ENCODE measurements at regions not wholly inside any gene's neighbourhood (a gene's known extent, or its start where the extent isn't known, plus 50 kb on each side); places are given as distances from the start of the nearest gene placed in this dataset.

DNA sequence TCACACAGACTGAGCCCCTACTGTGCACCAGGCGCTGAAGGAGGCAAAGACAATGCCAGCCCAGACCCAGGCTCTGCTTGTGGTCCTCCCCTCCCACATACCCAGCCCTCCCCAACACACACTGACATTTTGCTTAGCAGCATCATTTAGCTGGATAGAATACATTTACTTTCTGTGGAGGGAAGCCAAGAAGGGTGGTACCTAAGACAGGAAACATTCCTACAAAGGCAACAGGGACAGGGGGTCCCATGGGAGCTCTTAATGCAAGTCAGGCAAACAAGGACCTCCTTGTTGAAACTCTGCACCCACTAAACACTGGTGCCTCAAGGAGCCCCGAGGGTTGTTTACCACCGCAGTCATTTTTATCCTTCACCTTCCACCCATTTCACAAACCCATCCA, 77.0 kb upstream of the ZNF507 start:
- DNase-seq (ENCODE audit: low read depth, low spot score): no peak

DNA sequence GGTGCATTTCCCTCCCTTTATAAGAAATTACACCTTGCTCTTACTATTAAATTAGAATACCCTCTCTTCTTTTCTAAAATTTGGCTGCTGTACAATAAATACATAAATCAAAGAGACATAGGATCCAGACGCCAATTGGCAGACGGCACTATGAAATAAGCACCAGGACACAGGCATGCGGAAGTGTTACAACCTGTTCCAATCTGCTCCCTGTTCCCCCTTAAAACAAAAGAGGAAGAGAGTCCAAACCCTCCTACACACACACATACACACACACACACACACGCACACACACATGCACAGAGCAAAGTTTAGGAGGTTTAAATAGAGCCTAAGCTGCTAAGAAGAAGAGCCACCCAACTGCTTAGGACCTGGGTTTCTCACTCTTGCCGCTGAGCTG, 75.6 kb upstream of the ZNF507 start:
- no peak for DNase-seq (ENCODE audit: low read depth, low spot score)

DNA sequence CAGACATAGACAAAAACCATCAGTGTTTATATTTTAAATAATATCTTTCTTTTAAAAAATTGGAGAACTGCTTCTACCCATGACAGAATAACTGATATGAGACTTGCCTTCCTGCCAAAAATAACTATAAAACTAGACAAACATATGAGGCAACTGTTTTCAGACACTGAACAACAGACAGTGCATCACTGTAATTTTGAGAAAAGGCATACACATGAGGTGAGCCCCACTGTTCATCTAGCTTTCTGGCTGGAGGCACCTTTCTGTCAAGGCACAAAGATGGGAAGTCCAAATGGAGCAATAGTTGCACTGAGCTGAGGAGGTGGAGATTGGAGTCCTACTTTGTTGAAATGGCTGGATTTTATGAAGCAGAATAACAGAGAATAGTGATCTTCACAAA, 71.9 kb upstream of the ZNF507 start:
- DNase-seq (ENCODE audit: low read depth, low spot score): no peak

DNA sequence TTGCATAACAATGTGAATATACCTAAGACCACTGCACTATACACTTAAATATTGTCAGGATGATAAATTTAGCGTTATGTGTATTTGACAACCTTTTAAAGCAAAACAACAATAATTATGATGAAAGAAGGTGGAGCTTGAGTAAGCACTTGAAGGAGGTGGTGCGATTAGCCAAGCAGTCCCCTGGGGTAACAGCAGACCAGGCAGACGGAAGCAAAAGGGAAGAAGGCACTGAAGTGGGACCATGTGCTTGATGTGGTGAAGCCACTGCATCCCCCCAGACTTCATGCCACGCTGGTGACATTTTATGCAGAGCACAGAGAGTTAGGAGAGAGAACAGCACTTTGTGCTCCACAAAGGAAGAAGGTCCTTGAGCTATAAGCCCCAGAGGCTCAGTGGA, 58.3 kb upstream of the ZNF507 start:
- DNase-seq (ENCODE audit: low read depth, low spot score): no peak

DNA sequence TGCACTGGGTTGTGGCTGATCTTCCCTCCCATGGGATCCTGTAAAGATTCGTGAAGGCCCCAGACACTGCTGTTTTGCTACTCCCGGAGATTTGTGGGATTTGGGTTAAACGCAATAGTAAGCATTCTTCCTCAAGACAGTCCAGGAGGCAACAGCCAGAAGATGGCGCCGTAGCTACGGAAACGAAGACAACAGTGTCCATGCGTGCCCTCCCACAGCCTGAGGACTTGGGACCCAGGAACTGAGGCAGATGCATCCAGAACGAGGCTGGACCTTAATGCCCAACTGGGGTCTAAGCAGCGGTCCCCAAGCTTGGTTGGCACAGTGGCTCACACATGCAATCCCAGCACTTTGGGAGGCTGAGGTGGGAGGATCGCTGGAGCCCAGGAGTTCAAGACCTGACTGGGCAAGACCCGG, 57.6 kb upstream of the ZNF507 start:
- DNase-seq (ENCODE audit: low read depth, low spot score): no peak

DNA sequence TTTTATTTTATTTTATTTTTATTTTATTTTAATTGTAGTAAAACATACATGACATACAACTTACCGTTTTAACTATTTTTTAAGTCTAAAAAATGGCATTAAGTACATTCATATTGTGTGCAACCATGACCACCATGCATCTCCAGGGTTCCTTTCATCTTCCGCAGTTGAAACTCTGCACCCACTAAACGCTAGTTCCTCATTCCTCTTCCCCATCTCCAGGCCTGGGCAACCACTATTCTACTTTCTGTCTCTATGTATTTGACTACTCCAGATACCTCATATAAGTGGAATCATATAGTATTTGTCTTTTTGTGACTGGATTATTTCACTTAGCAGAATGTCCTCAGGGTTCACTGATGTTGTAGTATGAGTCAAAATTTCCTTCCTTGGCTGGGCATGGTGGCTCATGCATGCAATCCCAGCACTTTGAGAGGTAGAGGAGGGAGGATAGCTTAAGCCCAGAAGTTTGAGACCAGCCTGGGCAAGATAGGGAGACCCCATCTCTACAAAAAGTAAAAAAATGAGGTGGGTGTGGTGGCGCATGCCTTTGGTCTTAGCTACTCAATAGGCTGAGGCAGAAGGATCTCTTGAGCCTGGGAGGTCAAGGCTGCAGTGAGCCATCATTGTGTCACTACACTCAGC, 55.7 kb upstream of the ZNF507 start:
- DNase-seq (ENCODE audit: low read depth, low spot score): no peak

DNA sequence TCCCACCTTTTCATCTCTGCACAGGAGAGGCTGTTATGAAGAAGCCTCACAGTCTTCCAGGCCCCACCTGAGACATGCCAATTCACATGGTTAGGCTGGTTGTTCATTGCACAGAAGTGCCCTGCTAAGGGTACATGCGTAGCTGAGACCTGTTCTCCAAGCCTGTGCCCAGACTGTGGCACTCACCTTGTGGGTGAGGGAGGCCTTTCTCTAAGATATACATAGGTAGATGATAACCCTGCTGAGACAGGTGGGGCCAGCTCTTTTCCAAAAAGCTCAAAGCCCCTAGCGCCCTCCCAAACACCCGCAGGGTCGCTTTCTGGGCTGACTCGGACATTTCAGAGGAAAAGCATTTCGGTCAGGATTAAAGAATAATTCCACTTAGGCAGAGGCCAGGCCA, 53.5 kb upstream of the ZNF507 start:
- DNase-seq (ENCODE audit: low read depth, low spot score): no peak

DNA sequence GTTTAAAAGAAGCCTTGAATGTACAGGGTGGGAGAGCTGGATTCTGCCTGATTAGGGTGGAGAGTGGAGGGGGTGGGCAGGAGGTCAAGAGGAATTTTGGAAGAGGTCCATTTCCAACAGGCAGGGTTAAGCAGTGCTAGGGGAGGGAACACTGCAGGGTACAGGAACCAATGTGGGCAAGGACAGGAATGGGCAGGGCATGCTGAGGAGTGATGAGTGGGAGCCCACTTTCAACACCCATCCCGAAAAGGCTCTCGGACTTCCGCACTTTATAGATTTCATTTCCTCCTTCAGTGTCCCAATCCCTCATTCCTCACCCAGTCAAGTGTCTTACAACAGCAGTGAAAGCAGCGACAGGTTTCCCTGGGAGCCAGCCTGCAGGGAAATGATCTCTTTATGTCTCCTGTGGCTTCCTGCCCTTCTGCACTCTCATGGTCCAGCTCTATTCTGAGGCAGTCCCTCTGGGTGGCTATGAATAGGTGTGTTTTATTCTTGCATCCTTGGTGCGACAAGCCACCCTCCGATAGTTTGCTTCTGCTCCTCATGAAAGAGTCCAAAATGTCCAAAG, 50.5 kb upstream of the ZNF507 start:
- no peak for DNase-seq (ENCODE audit: low read depth, low spot score)

Measured in pulmonary artery endothelial cell (primary cell).